GM12874 (cell line): ENCODE measurements at regions not wholly inside any gene's neighbourhood (a gene's known extent, or its start where the extent isn't known, plus 50 kb on each side); places are given as distances from the start of the nearest gene placed in this dataset.

Experiments used
- CTCF ChIP-seq: IDR thresholded peaks from 2 replicates; pipeline ENCODE4 v1.5.1; 2011; ENCODE audit warnings: low read depth, mild to moderate bottlenecking, control low read depth, low read length, moderate library complexity; ENCODE audit not compliant: insufficient read depth

GRCh38 chr2:180720829-180721228 is 259.6 kb upstream of the UBE2E3 start:
- no peak for TF ChIP-seq CTCF

- no peak for TF ChIP-seq CTCF
Measured at GRCh38 chr2:180717588-180717987, 262.8 kb upstream of the UBE2E3 start.

- TF ChIP-seq CTCF, result no peak
Measured at GRCh38 chr2:180716186-180717180, 263.9 kb upstream of the UBE2E3 start.

- TF ChIP-seq CTCF, result no peak
Measured at GRCh38 chr2:180715044-180715443, 265.4 kb upstream of the UBE2E3 start.

GRCh38 chr2:180709392-180710145 is 270.8 kb upstream of the UBE2E3 start:
- TF ChIP-seq CTCF, result no peak

DNA sequence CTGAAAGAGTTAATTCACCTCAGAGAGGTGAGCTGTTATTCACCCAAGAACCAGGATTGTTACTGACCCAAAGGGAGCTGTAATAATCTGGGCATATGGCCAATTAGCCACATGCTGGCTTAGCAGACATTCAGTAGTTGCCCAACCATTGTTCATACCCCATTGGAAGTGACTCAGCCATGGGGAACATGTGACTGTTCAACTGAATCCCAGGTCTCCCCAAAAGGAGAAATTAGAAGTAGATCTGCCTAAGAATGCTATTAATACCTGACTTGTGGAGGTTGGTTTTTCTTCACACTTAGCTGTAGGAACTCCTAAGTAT is 272.6 kb upstream of the UBE2E3 start:
- TF ChIP-seq CTCF, result no peak

GRCh38 chr2:180707175-180707883 is 273.1 kb upstream of the UBE2E3 start:
- no peak for TF ChIP-seq CTCF
